Hepatocyte (in vitro differentiated cells): ENCODE measurements at regions not wholly inside any gene's neighbourhood (a gene's known extent, or its start where the extent isn't known, plus 50 kb on each side); places are given as distances from the start of the nearest gene placed in this dataset.

ENCODE experiments used
- CTCF ChIP-seq: fragments of 200-600 bp; sonication (generic); IDR thresholded peaks from 2 replicates; pipeline ENCODE4 v1.5.1; 2016; ENCODE audit warnings: antibody characterized with exemption, mild to moderate bottlenecking; ENCODE audit not compliant: poor library complexity
- EZH2 ChIP-seq: fragments of 200-600 bp; sonication (generic); IDR thresholded peaks from 2 replicates; pipeline ENCODE4 v1.6.1; 2016; ENCODE audit warnings: antibody characterized with exemption, mild to moderate bottlenecking, borderline replicate concordance
- EZH2phosphoT487 ChIP-seq: fragments of 200-600 bp; sonication (generic); IDR thresholded peaks from one replicate; pipeline ENCODE4 v1.6.1; 2018; ENCODE audit warnings: antibody characterized with exemption, mild to moderate bottlenecking, low read depth, moderate library complexity; ENCODE audit not compliant: unreplicated experiment, severe bottlenecking

GRCh38 chr20:19090332-19090731 is 122.1 kb upstream of the SLC24A3 start:
- no peak for TF ChIP-seq CTCF
- no peak for TF ChIP-seq EZH2phosphoT487
- no peak for TF ChIP-seq EZH2
